Mammary epithelial cell (primary cell): ENCODE measurements at regions not wholly inside any gene's neighbourhood (a gene's known extent, or its start where the extent isn't known, plus 50 kb on each side); places are given as distances from the start of the nearest gene placed in this dataset.

Experiments
- EZH2 ChIP-seq: IDR thresholded peaks from 2 replicates; pipeline ENCODE4 v1.6.1; 2012; ENCODE audit warnings: low read length, inconsistent platforms, borderline replicate concordance
- TF ChIP-seq, protein P1 (sequence below), 2 donors: IDR thresholded peaks in 1 of 2; conservative IDR thresholded peaks in 1 of 2; 2 replicates each; pipeline ENCODE4 v1.5.1; 2011 to 2012; ENCODE audit warnings: inconsistent platforms in 2 of 2, low read length in 2 of 2, mild to moderate bottlenecking in 2 of 2, control low read depth in 1 of 2, low read depth in 1 of 2; ENCODE audit not compliant: insufficient read depth in 1 of 2; ENCODE audit errors: extremely low read depth in 1 of 2

DNA sequence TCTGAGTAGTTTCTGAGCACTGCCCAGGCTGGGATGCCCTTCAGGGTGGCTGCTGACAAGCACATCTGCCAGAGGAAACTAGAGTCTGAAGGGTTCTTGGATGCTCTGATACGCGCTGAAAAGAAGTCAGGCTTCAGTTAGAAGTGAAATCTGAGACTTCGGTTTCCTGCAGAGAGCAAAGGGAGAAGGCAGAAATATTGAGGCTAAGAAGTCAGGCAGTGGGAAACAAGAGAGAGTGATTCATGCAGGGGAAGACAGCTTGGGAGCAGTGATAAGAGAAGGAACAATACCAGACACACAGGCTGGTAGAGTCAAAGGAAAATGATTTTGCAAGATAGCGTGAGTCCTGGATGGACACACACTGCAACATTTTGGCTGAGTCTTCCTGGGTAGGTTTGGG, 51.0 kb upstream of the BOD1L2 start:
- TF ChIP-seq, protein P1, sequence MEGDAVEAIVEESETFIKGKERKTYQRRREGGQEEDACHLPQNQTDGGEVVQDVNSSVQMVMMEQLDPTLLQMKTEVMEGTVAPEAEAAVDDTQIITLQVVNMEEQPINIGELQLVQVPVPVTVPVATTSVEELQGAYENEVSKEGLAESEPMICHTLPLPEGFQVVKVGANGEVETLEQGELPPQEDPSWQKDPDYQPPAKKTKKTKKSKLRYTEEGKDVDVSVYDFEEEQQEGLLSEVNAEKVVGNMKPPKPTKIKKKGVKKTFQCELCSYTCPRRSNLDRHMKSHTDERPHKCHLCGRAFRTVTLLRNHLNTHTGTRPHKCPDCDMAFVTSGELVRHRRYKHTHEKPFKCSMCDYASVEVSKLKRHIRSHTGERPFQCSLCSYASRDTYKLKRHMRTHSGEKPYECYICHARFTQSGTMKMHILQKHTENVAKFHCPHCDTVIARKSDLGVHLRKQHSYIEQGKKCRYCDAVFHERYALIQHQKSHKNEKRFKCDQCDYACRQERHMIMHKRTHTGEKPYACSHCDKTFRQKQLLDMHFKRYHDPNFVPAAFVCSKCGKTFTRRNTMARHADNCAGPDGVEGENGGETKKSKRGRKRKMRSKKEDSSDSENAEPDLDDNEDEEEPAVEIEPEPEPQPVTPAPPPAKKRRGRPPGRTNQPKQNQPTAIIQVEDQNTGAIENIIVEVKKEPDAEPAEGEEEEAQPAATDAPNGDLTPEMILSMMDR (conservative IDR thresholded peaks at IDR 0.05 in 1 of 2, IDR thresholded peaks at IDR 0.05 in 1 of 2; ENCODE audit: extremely low read depth in 1 of 2, insufficient read depth in 1 of 2, low read depth in 1 of 2, low read length in 2 of 2) = no peak
- no peak for TF ChIP-seq EZH2
